ENCODE measurements at regions not wholly inside any gene's neighbourhood (a gene's known extent, or its start where the extent isn't known, plus 50 kb on each side); places are given as distances from the start of the nearest gene placed in this dataset.

DNA sequence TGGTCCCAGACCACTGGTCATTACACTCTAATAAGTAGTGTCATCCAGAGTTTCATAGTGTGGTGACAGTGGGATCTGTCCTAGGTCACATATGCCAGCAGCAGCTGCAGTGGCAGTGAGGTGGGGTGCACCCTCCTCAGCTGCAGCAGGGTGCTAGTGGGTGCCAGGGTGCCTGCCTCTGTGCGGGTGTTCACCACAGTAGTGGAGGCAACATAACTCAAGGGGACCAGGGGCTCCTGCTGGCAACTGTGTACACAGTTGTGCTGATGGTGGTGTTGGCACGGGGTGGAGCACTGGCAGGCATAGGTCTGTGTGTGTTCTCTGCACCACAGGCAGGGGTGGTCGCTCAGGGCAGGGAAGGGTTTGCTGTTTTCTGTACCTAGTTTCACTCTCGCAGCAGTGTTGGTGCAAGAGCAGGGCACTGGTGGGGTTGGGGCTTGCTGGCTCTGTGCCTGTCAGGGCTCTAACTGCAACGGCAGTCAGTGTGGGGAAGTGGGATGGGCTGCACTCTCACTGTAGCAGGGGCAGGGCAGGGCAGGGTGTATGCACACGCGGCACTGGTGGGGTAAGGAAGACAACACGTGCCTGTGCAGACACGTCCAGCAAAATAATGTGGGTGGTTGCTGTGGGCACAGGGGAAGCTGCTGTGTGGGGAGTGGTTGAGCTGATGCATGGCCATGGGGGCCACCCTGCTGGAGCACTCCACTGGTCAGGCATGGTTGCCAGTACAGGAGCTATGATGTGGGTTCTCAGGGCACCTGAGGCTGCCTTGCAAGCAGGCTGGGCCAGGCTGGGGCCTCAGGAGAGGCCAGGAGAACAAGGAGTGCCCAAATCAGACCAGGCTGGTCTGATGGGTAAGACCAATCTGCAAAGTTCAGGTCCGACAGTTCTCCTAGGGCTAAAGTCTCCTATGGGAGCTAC, 226.6 kb downstream of the MEIS1 start:
- TF ChIP-seq, protein P1, sequence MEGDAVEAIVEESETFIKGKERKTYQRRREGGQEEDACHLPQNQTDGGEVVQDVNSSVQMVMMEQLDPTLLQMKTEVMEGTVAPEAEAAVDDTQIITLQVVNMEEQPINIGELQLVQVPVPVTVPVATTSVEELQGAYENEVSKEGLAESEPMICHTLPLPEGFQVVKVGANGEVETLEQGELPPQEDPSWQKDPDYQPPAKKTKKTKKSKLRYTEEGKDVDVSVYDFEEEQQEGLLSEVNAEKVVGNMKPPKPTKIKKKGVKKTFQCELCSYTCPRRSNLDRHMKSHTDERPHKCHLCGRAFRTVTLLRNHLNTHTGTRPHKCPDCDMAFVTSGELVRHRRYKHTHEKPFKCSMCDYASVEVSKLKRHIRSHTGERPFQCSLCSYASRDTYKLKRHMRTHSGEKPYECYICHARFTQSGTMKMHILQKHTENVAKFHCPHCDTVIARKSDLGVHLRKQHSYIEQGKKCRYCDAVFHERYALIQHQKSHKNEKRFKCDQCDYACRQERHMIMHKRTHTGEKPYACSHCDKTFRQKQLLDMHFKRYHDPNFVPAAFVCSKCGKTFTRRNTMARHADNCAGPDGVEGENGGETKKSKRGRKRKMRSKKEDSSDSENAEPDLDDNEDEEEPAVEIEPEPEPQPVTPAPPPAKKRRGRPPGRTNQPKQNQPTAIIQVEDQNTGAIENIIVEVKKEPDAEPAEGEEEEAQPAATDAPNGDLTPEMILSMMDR (IDR thresholded peaks at IDR 0.05) = no peak
- TF ChIP-seq EZH2 (IDR thresholded peaks at IDR 0.05; ENCODE audit: borderline replicate concordance, insufficient read depth, low read depth, low read length, poor library complexity, severe bottlenecking) = no peak
